Fibroblast of lung (primary cell): ENCODE measurements at regions not wholly inside any gene's neighbourhood (a gene's known extent, or its start where the extent isn't known, plus 50 kb on each side); places are given as distances from the start of the nearest gene placed in this dataset.
"Not testable (repeated sequence)": the region's sequence is repeated elsewhere in the genome, so short reads cannot be mapped to it uniquely, and the experiment has no call there.

ENCODE experiments used
- CTCF ChIP-seq, 2 donors: IDR thresholded peaks in 1 of 2; conservative IDR thresholded peaks in 1 of 2; 1 replicate in 1 of 2; 2 replicates in 1 of 2; pipeline ENCODE4 v1.5.1; 2011 to 2012; ENCODE audit warnings: low read length in 2 of 2, control low read depth in 1 of 2, inconsistent platforms in 1 of 2, low read depth in 1 of 2, mild to moderate bottlenecking in 1 of 2
- EZH2 ChIP-seq: IDR thresholded peaks from 2 replicates; pipeline ENCODE4 v1.5.1; 2012; ENCODE audit warnings: low read length, control low read depth, mild to moderate bottlenecking; ENCODE audit errors: missing control alignments

DNA sequence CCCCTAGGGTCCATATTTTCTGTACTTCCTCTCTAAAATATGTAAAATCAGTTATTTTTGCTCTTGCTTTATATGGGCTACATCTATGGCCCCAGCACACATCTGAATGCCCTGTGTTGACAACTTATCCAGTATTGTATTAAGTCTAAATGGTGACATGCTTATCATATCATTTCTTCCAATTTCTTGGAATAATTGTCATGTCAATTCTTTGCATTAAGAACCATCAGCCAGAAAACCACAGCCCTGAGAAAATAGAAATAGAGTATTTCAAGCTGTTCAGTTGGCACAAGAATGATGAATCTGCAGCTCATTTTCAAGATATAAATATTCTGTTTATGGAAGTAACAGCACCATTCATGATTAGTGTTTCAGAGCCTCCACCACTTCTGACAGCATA, 421.8 kb downstream of the RPIA start:
- not testable (repeated sequence) for TF ChIP-seq CTCF (conservative IDR thresholded peaks at IDR 0.05 in 1 of 2, IDR thresholded peaks at IDR 0.05 in 1 of 2; ENCODE audit: low read depth in 1 of 2, low read length in 2 of 2); EZH2
